ENCODE measurements at regions not wholly inside any gene's neighbourhood (a gene's known extent, or its start where the extent isn't known, plus 50 kb on each side); places are given as distances from the start of the nearest gene placed in this dataset.

GRCh38 chr2:7432436-7432835, 515.2 kb downstream of the RNF144A start:
- TF ChIP-seq EZH2phosphoT487 (IDR thresholded peaks at IDR 0.05) (no peak), CTCF (IDR thresholded peaks at IDR 0.05) (no peak)
